ENCODE measurements at regions not wholly inside any gene's neighbourhood (a gene's known extent, or its start where the extent isn't known, plus 50 kb on each side); places are given as distances from the start of the nearest gene placed in this dataset.

DNA sequence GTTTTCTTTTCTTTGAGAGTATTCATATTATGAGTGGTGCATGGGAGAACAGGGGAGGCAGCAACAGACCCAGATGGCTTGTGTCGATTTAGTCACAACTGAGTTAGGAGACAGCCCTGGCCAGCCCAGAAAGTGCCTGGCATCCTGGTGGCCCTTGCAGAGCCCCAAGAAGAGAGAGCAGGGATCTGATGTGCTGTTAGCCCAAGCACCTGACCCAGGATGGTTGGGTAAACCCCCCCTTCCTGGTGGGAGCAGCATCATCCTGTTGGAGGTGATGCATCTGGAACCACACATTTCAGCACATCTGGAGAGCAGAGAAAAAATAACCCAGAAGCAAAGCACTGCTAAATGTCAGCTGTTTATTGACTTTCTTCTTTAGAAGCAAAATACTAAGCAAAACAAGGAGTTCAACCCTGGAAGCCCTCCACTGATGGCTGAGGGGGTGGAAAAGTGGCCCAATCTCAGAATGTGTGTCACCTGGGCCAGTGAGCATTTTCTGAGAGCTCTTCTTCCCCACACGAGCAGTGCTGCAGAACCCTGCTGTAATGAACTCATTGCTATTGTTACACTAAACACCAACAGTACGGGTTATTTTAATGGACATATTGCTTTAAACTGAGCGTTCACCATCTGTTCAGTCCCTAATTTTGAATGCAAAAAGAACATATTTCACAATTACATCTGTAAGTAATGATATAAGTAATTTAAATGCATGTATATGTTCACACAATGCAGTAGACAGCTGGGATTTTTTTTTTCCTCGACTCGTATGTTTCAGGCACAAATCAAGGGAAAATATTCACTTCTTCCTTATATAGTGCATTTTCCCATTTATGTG, 100.6 kb upstream of the SMIM21 start:
- no peak for DNase-seq (ENCODE audit: low read depth)
- TF ChIP-seq, protein P1, sequence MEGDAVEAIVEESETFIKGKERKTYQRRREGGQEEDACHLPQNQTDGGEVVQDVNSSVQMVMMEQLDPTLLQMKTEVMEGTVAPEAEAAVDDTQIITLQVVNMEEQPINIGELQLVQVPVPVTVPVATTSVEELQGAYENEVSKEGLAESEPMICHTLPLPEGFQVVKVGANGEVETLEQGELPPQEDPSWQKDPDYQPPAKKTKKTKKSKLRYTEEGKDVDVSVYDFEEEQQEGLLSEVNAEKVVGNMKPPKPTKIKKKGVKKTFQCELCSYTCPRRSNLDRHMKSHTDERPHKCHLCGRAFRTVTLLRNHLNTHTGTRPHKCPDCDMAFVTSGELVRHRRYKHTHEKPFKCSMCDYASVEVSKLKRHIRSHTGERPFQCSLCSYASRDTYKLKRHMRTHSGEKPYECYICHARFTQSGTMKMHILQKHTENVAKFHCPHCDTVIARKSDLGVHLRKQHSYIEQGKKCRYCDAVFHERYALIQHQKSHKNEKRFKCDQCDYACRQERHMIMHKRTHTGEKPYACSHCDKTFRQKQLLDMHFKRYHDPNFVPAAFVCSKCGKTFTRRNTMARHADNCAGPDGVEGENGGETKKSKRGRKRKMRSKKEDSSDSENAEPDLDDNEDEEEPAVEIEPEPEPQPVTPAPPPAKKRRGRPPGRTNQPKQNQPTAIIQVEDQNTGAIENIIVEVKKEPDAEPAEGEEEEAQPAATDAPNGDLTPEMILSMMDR (conservative IDR thresholded peaks at IDR 0.05; ENCODE audit: low read depth, low read length), result no peak
- no peak overlapping the region for H3K4me3 ChIP-seq (ENCODE audit: low read length)

DNA sequence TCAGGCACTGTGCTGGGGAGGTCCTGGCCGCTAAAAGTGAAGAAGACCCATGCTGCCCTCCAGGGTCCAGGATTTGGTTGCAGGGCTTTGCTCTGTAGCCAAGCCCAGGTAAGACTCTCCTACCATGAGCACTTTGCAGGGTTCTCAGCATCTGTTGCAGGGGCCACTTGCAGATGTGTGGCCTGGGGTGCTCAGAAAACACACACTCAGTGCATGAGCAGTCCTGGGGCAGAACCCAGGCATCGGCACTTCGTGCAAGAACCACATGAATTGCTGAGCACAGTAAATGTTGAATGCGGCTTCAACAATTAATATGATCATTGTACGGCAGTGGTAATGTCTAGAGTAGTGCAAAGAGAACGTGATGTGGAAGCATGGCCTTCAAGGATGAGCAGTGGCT, 98.5 kb upstream of the SMIM21 start:
- TF ChIP-seq, protein P1 (conservative IDR thresholded peaks at IDR 0.05; ENCODE audit: low read depth, low read length), result no peak

DNA sequence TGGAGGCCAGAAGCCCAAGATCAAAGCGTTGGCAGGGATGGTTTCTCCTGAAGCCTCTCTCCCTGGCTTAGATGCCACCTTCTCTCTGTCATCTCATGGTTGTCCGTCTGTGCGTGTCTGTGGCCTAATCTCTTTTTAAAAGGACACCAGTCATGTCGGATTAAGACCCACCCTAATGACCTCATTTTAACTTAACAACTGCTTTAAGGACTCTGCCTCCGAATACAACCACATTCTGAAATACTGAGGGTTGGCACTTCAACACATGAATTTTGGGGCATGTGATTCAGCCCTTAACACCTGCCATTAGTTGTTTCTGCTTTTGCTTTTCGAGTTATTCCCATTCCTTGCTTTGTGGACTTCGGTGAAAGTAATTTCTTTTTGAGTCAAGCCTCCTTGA, 97.8 kb upstream of the SMIM21 start:
- no peak overlapping the region for H3K4me3 ChIP-seq (ENCODE audit: low read length)
- TF ChIP-seq, protein P1 (conservative IDR thresholded peaks at IDR 0.05; ENCODE audit: low read depth, low read length), result no peak
- no peak for DNase-seq (ENCODE audit: low read depth)

More for the DNA sequence above, 98.5 kb upstream of the SMIM21 start:
- no peak overlapping the region for H3K4me3 ChIP-seq (ENCODE audit: low read length)
- no peak for DNase-seq (ENCODE audit: low read depth)

DNA sequence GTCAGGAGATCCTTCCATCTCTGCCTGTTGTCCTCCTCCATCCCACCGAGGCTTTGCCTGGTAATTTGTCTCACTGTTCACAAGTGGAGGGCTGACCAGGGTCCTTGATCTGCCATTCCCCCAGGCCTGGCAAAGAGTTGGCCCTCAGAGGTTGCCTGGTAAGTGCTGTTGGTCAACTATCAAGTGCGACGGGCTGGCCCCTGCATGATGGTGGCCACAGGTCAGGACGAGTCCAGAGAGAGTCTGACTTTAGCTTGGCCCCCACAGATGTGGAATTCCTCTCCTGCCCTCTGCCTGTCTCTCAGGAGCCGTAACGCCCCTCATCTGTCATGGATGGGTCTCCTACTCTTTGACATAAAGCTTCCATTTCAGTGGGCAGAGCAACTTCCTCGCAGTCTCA, 97.3 kb upstream of the SMIM21 start:
- DNase-seq (ENCODE audit: low read depth), result no peak
- no peak overlapping the region for H3K4me3 ChIP-seq (ENCODE audit: low read length)
- TF ChIP-seq, protein P1 (conservative IDR thresholded peaks at IDR 0.05; ENCODE audit: low read depth, low read length), result no peak

DNA sequence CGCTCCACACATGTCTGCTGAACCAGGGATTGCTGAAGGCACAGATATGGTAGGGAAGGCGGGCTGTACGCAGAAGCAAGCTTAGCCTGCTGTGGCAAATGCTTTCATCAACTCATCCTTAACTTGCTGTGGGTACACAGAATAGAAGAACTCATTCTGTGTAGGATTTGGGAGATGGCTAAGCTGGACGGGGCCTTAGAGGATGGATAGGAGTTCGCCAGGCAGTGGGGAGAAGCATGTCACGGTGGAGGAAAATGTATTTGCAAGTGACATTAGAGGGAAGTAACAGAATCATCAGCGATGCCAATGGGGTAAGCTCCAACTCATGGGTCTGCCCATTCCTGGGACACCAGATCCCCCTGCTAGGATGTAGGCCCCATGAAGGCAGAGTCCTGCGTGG, 96.7 kb upstream of the SMIM21 start:
- H3K4me3 ChIP-seq (ENCODE audit: low read length), result no peak overlapping the region
- TF ChIP-seq, protein P1 (conservative IDR thresholded peaks at IDR 0.05; ENCODE audit: low read depth, low read length), result no peak
- DNase-seq (ENCODE audit: low read depth), result no peak

DNA sequence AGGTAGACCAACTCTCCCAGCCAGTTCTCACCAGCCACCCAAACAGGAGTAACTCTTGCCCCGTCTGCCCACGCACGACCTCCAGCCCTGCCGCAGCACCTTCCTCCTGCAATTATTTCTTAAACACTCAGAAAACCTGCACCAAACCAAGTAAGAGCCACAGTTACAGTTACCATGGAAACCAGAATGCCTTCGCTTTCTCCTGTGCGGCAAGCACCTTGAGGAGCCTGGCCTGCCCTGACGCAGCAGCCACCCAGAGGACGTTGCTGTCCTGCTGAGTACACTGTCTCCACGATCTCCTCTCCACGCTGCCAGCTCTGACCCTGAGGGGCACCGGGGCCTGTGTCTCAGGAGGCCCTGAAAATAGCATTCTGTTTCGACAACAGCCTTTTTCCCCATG, 94.3 kb upstream of the SMIM21 start:
- no peak for DNase-seq (ENCODE audit: low read depth)
- no peak overlapping the region for H3K4me3 ChIP-seq (ENCODE audit: low read length)
- TF ChIP-seq, protein P1 (conservative IDR thresholded peaks at IDR 0.05; ENCODE audit: low read depth, low read length), result no peak

DNA sequence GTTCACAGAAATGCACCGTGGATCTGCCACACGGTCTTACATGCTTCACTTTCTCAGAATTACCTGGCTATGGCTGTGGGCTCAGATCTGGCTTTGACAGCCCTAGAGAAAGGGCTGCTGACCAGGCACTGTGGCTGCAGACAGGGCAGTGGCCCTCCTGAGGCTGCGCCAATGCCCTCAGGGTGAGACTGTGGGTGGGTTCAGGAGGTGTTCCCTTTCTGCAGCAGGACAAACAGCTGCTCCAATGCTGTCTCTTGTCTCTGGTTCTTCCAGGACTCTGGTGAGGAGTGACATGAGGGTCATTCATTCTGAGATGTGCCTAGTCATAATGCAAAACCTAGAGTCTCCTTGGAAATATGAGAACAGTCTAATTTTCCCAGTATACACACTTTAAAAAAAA, 90.5 kb upstream of the SMIM21 start:
- H3K4me3 ChIP-seq (ENCODE audit: low read length), result no peak overlapping the region
- TF ChIP-seq, protein P1 (conservative IDR thresholded peaks at IDR 0.05; ENCODE audit: low read depth, low read length), result no peak
- DNase-seq (ENCODE audit: low read depth), result no peak

All from retinal pigment epithelial cell (primary cell).